PC-3 (cell line): ENCODE measurements at regions not wholly inside any gene's neighbourhood (a gene's known extent, or its start where the extent isn't known, plus 50 kb on each side); places are given as distances from the start of the nearest gene placed in this dataset.

Source experiments
- ATAC-seq: fragments of 200-7000 bp; cut with Tn5 transposase; 2 replicates; pipeline ENCODE4 v1.9.1; 2020; ENCODE audit warnings: mild to moderate bottlenecking, moderate library complexity
- BruUV-seq: library from RNA; stranded (reverse); fragments of 400-500 nt; replicated peaks from 2 replicates; lab custom pipeline; 2021; lab: Mats Ljungman, UMichigan
- CTCF ChIA-PET: fragments of 300-600 bp; sonication (Branson Sonifier 250); formaldehyde crosslinking; loops from one replicate; lab custom pipeline; 2022; ENCODE audit warnings: antibody characterized with exemption; lab: Charles Lee
- POLR2A ChIA-PET: fragments of 300-600 bp; sonication (Branson Sonifier 250); formaldehyde crosslinking; loops from one replicate; lab custom pipeline; 2022; ENCODE audit warnings: antibody characterized with exemption; ENCODE audit not compliant: unreplicated experiment; lab: Charles Lee
- DNase-seq: peaks from one replicate; pipeline ENCODE4 v3.0.0-alpha.2; 2015
- H2AFZ ChIP-seq: fragments of 300-600 bp; sonication (generic); 2 replicates; pipeline ENCODE4 v1.6.0; 2016; ENCODE audit warnings: antibody characterized with exemption, low read length
- H3F3A ChIP-seq: fragments of 300-600 bp; sonication (generic); one replicate; pipeline ENCODE4 v1.6.0; 2017; ENCODE audit warnings: antibody characterized with exemption, low read length, control low read depth, mild to moderate bottlenecking; ENCODE audit not compliant: unreplicated experiment
- H3K27ac ChIP-seq: fragments of 300-600 bp; sonication (generic); 2 replicates; pipeline ENCODE4 v1.5.1; 2016; ENCODE audit warnings: mild to moderate bottlenecking, low read length
- H3K27me3 ChIP-seq: fragments of 300-600 bp; sonication (generic); 2 replicates; pipeline ENCODE4 v1.6.1; 2016; ENCODE audit warnings: low read length, mixed read lengths
- H3K36me3 ChIP-seq: fragments of 300-600 bp; sonication (generic); 2 replicates; pipeline ENCODE4 v1.6.1; 2016; ENCODE audit warnings: low read depth, mixed run types, low read length, mixed read lengths
- H3K4me1 ChIP-seq: fragments of 300-600 bp; sonication (generic); 2 replicates; pipeline ENCODE4 v1.5.1; 2016; ENCODE audit warnings: low read length; ENCODE audit not compliant: insufficient read depth
- H3K4me2 ChIP-seq: fragments of 300-600 bp; sonication (generic); 2 replicates; pipeline ENCODE4 v1.6.0; 2016; ENCODE audit warnings: low read length
- H3K4me3 ChIP-seq: fragments of 300-600 bp; sonication (generic); 2 replicates; pipeline ENCODE4 v1.5.1; 2016; ENCODE audit warnings: mild to moderate bottlenecking, low read length, mixed read lengths
- H3K79me2 ChIP-seq: fragments of 300-600 bp; sonication (generic); 2 replicates; pipeline ENCODE4 v1.6.1; 2017; ENCODE audit warnings: low read length, mixed read lengths
- H3K9ac ChIP-seq: fragments of 300-600 bp; sonication (generic); 2 replicates; pipeline ENCODE4 v1.6.0; 2016; ENCODE audit warnings: mild to moderate bottlenecking, low read length
- H3K9me2 ChIP-seq: fragments of 300-600 bp; sonication (generic); replicated peaks from 2 replicates; pipeline ENCODE4 v1.6.1; 2016; ENCODE audit warnings: mixed run types, low read length, mixed read lengths
- H3K9me3 ChIP-seq: fragments of 300-600 bp; sonication (generic); 2 replicates; pipeline ENCODE4 v1.6.1; 2016; ENCODE audit warnings: low read length, mixed read lengths
- H4K20me1 ChIP-seq: fragments of 300-600 bp; sonication (generic); 2 replicates; pipeline ENCODE4 v1.6.1; 2016; ENCODE audit warnings: low read length, mixed read lengths
- CTCF ChIP-seq: fragments of 300-600 bp; sonication (generic); conservative IDR thresholded peaks from 2 replicates; pipeline ENCODE4 v1.5.1; 2017; ENCODE audit warnings: antibody characterized with exemption, low read depth, mild to moderate bottlenecking, low read length
- EZH2 ChIP-seq: fragments of 300-600 bp; sonication (generic); IDR thresholded peaks from one replicate; pipeline ENCODE4 v1.6.1; 2017; ENCODE audit warnings: antibody characterized with exemption, mild to moderate bottlenecking, low read length; ENCODE audit not compliant: unreplicated experiment
- EZH2phosphoT487 ChIP-seq: fragments of 300-600 bp; sonication (generic); IDR thresholded peaks from 2 replicates; pipeline ENCODE4 v1.6.1; 2018; ENCODE audit warnings: mild to moderate bottlenecking, antibody characterized with exemption, low read length, borderline replicate concordance
- intact Hi-C: fragments of 100-400 bp; cut with micrococcal nuclease; formaldehyde crosslinking; loops from 2 replicates; pipeline ENCODE4 v1.9.0; 2023

- no TSS peak for BruUV-seq
- no peaks in the 10 kb centered on the region for H4K20me1 ChIP-seq
- H3K4me3 ChIP-seq = no peak overlapping the region
- H3F3A ChIP-seq = no peaks in the 10 kb centered on the region
- ChIA-PET CTCF (no interaction called here), POLR2A (no interaction called here)
- H3K79me2 ChIP-seq = no peaks in the 10 kb centered on the region
- H3K4me1 ChIP-seq = no peaks in the 10 kb centered on the region
- intact Hi-C loops = no loop called here
- no peak overlapping the region for H3K9ac ChIP-seq
- ATAC-seq = no peak
- no peak for TF ChIP-seq CTCF
- TF ChIP-seq EZH2 = no peak
- TF ChIP-seq EZH2phosphoT487 = no peak
- H3K36me3 ChIP-seq = no peaks in the 10 kb centered on the region
- no peaks in the 10 kb centered on the region for H3K9me2 ChIP-seq
- H3K9me3 ChIP-seq = 0 out of 2 replicates have a peak, but pooled peaks cover 7% of the 10 kb centered on the region
- H2AFZ ChIP-seq = no peak overlapping the region
- DNase-seq = no peak
- H3K27ac ChIP-seq = no peak overlapping the region
- no peak overlapping the region for H3K4me2 ChIP-seq
- H3K27me3 ChIP-seq = no peaks in the 10 kb centered on the region
Observed at GRCh38 chr5:3661755-3662296, 66.2 kb downstream of the IRX1 start.

- Histone ChIP-seq H3K79me2 (no peaks in the 10 kb centered on the region), H3K27me3 (no peaks in the 10 kb centered on the region), H3K9me3 (0 out of 2 replicates have a peak, but pooled peaks cover 3% of the 10 kb centered on the region), H3K4me1 (no peaks in the 10 kb centered on the region), H4K20me1 (no peaks in the 10 kb centered on the region), H2AFZ (no peak overlapping the region), H3F3A (no peaks in the 10 kb centered on the region), H3K27ac (no peak overlapping the region), H3K36me3 (no peaks in the 10 kb centered on the region), H3K9me2 (no peaks in the 10 kb centered on the region), H3K9ac (no peak overlapping the region), H3K4me2 (no peak overlapping the region), H3K4me3 (no peak overlapping the region)
- POLR2A ChIA-PET = no interaction called here
- no peak for TF ChIP-seq EZH2
- no peak for TF ChIP-seq EZH2phosphoT487
- no peak for TF ChIP-seq CTCF
- ATAC-seq (no peak), DNase-seq (no peak)
- no TSS peak for BruUV-seq
- intact Hi-C loops = no loop called here
- CTCF ChIA-PET = no interaction called here
Observed at GRCh38 chr5:3662344-3662743, 66.7 kb downstream of the IRX1 start.

DNA sequence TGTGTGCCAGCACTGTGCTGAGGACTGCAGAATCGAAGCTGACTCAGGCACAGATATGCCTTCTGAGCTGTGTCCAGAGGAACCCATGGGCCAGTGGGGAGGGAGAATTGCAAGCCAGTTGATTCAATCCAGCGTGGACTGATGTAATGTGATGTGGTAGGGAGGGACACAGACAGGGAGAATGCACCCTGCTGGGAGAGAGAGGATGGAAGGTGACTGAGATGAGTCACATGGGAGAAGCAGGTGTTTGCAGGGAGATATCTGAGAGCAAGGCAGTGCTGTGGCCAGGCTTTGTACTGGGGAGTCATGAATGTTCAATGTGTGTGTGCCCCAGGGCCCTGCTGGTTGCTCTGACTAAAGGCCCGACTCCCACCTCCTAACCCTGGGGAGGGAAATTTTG, 75.7 kb downstream of the IRX1 start:
- Histone ChIP-seq H3K9me2 (no peaks in the 10 kb centered on the region), H3K36me3 (no peaks in the 10 kb centered on the region), H4K20me1 (no peaks in the 10 kb centered on the region), H3K4me1 (no peaks in the 10 kb centered on the region), H3K79me2 (no peaks in the 10 kb centered on the region), H3K4me3 (no peak overlapping the region), H3F3A (no peaks in the 10 kb centered on the region), H3K27ac (no peak overlapping the region), H2AFZ (no peak overlapping the region), H3K9me3 (0 out of 2 replicates have a peak, but pooled peaks cover 4% of the 10 kb centered on the region), H3K4me2 (no peak overlapping the region), H3K27me3 (no peaks in the 10 kb centered on the region), H3K9ac (no peak overlapping the region)
- ChIA-PET CTCF (no interaction called here), POLR2A (no interaction called here)
- TF ChIP-seq CTCF = no peak
- no peak for TF ChIP-seq EZH2phosphoT487
- TF ChIP-seq EZH2 = no peak
- ATAC-seq (no peak), DNase-seq (no peak)
- BruUV-seq = no TSS peak
- intact Hi-C loops = no loop called here
